H1 (cell line): ENCODE measurements at regions not wholly inside any gene's neighbourhood (a gene's known extent, or its start where the extent isn't known, plus 50 kb on each side); places are given as distances from the start of the nearest gene placed in this dataset.

Experiments used
- CTCF ChIA-PET: fragments of 300-600 bp; sonication (Branson Sonifier 250); formaldehyde crosslinking; loops from one replicate; lab custom pipeline; 2021; ENCODE audit not compliant: partially characterized antibody; lab: Charles Lee
- POLR2A ChIA-PET: fragments of 300-600 bp; sonication (Branson Sonifier 250); formaldehyde crosslinking; loops from one replicate; lab custom pipeline; 2021; ENCODE audit warnings: inconsistent platforms; ENCODE audit not compliant: partially characterized antibody; lab: Charles Lee
- DNase-seq, 2 experiments: peaks; one replicate each; pipeline versions ENCODE4 v3.0.0 to v3.0.0-alpha.2; 2010 to 2022; ENCODE audit warnings: low spot score in 2 of 2, low read depth in 1 of 2, mixed read lengths in 1 of 2
- FAIRE-seq: peaks from 2 replicates; lab custom pipeline; 2011; peaks lifted over from hg19 to GRCh38; lab: Jason Lieb, UNC
- H2AFZ ChIP-seq: 2 replicates; pipeline ENCODE4 v1.8.1; 2012; ENCODE audit warnings: low read length, inconsistent platforms
- H2AK5ac ChIP-seq: 2 replicates; pipeline ENCODE4 v1.6.1; 2013; ENCODE audit warnings: low read depth, low read length
- H2BK120ac ChIP-seq: replicated peaks from 2 replicates; pipeline ENCODE3; 2013; ENCODE audit warnings: low read depth, low read length, inconsistent platforms
- H2BK12ac ChIP-seq: 2 replicates; pipeline ENCODE4 v1.6.1; 2013; ENCODE audit warnings: low read depth, low read length
- H2BK15ac ChIP-seq: 2 replicates; pipeline ENCODE4 v1.6.1; 2013; ENCODE audit warnings: low read length
- H2BK20ac ChIP-seq: 2 replicates; pipeline ENCODE4 v1.6.1; 2013; ENCODE audit warnings: low read length
- H2BK5ac ChIP-seq: 2 replicates; pipeline ENCODE4 v1.6.1; 2013; ENCODE audit warnings: low read depth, low read length
- H3K14ac ChIP-seq: 2 replicates; pipeline ENCODE4 v1.6.1; 2013; ENCODE audit warnings: inconsistent platforms; ENCODE audit not compliant: insufficient read length
- H3K18ac ChIP-seq: 2 replicates; pipeline ENCODE4 v1.6.1; 2013; ENCODE audit warnings: low read length; ENCODE audit errors: extremely low read depth
- H3K23ac ChIP-seq: 2 replicates; pipeline ENCODE4 v1.6.1; 2013; ENCODE audit warnings: inconsistent platforms; ENCODE audit not compliant: insufficient read length
- H3K23me2 ChIP-seq: 2 replicates; pipeline ENCODE4 v1.6.1; 2013; ENCODE audit warnings: low read depth, low read length
- H3K27ac ChIP-seq: 2 replicates; pipeline ENCODE4 v1.6.1; 2011; ENCODE audit warnings: low read depth, low read length, inconsistent platforms
- H3K27me3 ChIP-seq, 4 experiments: replicated peaks in 1 of 4; 1 replicate in 1 of 4; 2 replicates in 3 of 4; pipeline versions ENCODE4 v1.6.1 to v1.8.1; 2011 to 2013; ENCODE audit warnings: low read length in 3 of 4, mild to moderate bottlenecking in 3 of 4, inconsistent platforms in 2 of 4, mixed read lengths in 2 of 4, moderate library complexity in 1 of 4; ENCODE audit not compliant: control insufficient read depth in 3 of 4, insufficient read depth in 3 of 4; ENCODE audit errors: extremely low read depth in 1 of 4
- H3K36me3 ChIP-seq, 4 experiments: 2 replicates each; pipeline versions ENCODE4 v1.6.1 to v1.8.1; 2011 to 2013; ENCODE audit warnings: mild to moderate bottlenecking in 4 of 4, low read length in 3 of 4, moderate library complexity in 2 of 4, control low read depth in 1 of 4, inconsistent platforms in 1 of 4; ENCODE audit not compliant: insufficient read depth in 4 of 4, control insufficient read depth in 2 of 4
- H3K4ac ChIP-seq: replicated peaks from 2 replicates; pipeline ENCODE3; 2013; ENCODE audit warnings: low read length, low read depth, mixed read lengths, inconsistent platforms; ENCODE audit not compliant: insufficient read length
- H3K4me1 ChIP-seq, 4 experiments: replicated peaks in 1 of 4; 1 replicate in 1 of 4; 2 replicates in 3 of 4; pipeline versions ENCODE4 v1.6.1 to v1.8.1; 2011 to 2013; ENCODE audit warnings: low read length in 3 of 4, inconsistent platforms in 2 of 4, mixed read lengths in 1 of 4; ENCODE audit not compliant: insufficient read depth in 4 of 4, control insufficient read depth in 3 of 4
- H3K4me2 ChIP-seq, 2 experiments: 2 replicates each; pipeline versions ENCODE4 v1.6.1 to v1.8.1; 2011 to 2013; ENCODE audit warnings: low read depth in 2 of 2, low read length in 2 of 2, control low read depth in 1 of 2, inconsistent platforms in 1 of 2, mild to moderate bottlenecking in 1 of 2; ENCODE audit not compliant: insufficient read depth in 1 of 2
- H3K4me3 ChIP-seq, 4 experiments: fragments of 200-600, 300-600 bp in 1 of 4; sonication (generic), shearing (Covaris generic), sonication (Bioruptor Twin) in 1 of 4; 2 replicates each; pipeline versions ENCODE4 v1.5.1 to v1.8.1; 2011 to 2016; ENCODE audit warnings: low read length in 4 of 4, low read depth in 3 of 4, control low read depth in 2 of 4, inconsistent platforms in 2 of 4, mild to moderate bottlenecking in 2 of 4, mixed read lengths in 1 of 4, moderate library complexity in 1 of 4; ENCODE audit not compliant: insufficient read depth in 2 of 4; ENCODE audit errors: extremely low read depth in 1 of 4
- H3K56ac ChIP-seq: replicated peaks from 2 replicates; pipeline ENCODE3; 2013; ENCODE audit warnings: low read depth, mild to moderate bottlenecking, mixed read lengths, low read length, inconsistent platforms; ENCODE audit not compliant: insufficient read length
- H3K79me1 ChIP-seq: 2 replicates; pipeline ENCODE4 v1.6.1; 2013; ENCODE audit warnings: low read depth, low read length, control low read depth
- H3K79me2 ChIP-seq, 2 experiments: 2 replicates each; pipeline versions ENCODE4 v1.6.1 to v1.8.1; 2012 to 2013; ENCODE audit warnings: low read length in 2 of 2, mild to moderate bottlenecking in 2 of 2, inconsistent platforms in 1 of 2; ENCODE audit not compliant: insufficient read depth in 2 of 2, control insufficient read depth in 1 of 2
- H3K9ac ChIP-seq, 4 experiments: replicated peaks in 1 of 4; 1 replicate in 1 of 4; 2 replicates in 3 of 4; pipeline versions ENCODE4 v1.6.1 to v1.8.1; 2011 to 2013; ENCODE audit warnings: low read depth in 3 of 4, low read length in 3 of 4, control low read depth in 2 of 4, mild to moderate bottlenecking in 2 of 4, moderate library complexity in 2 of 4, inconsistent platforms in 1 of 4; ENCODE audit errors: extremely low read depth in 1 of 4
- H3K9me3 ChIP-seq, 2 experiments: 2 replicates each; pipeline versions ENCODE4 v1.6.1 to v1.8.1; 2012 to 2013; ENCODE audit warnings: mild to moderate bottlenecking in 2 of 2, moderate library complexity in 2 of 2, control low read depth in 1 of 2, inconsistent platforms in 1 of 2, low read depth in 1 of 2, low read length in 1 of 2, mixed read lengths in 1 of 2; ENCODE audit not compliant: insufficient read depth in 2 of 2
- H4K20me1 ChIP-seq, 2 experiments: replicated peaks in 1 of 2; 2 replicates each; pipeline versions ENCODE3 to v1.8.1; 2011 to 2013; ENCODE audit warnings: inconsistent platforms in 2 of 2, low read length in 2 of 2, mild to moderate bottlenecking in 1 of 2; ENCODE audit not compliant: insufficient read depth in 2 of 2, control insufficient read depth in 1 of 2
- H4K5ac ChIP-seq: 2 replicates; pipeline ENCODE4 v1.6.1; 2013; ENCODE audit warnings: low read length, low read depth, mixed read lengths, inconsistent platforms; ENCODE audit not compliant: insufficient read length
- H4K8ac ChIP-seq: 2 replicates; pipeline ENCODE4 v1.8.0; 2013; ENCODE audit warnings: mild to moderate bottlenecking, moderate library complexity, low read length, inconsistent platforms; ENCODE audit not compliant: insufficient read depth; ENCODE audit errors: extremely low read depth
- H4K91ac ChIP-seq: replicated peaks from 2 replicates; pipeline ENCODE3; 2013; ENCODE audit warnings: low read length, mixed read lengths, inconsistent platforms; ENCODE audit not compliant: insufficient read length
- MAFK ChIP-seq: IDR thresholded peaks from 2 replicates; pipeline ENCODE4 v1.6.1; 2012; ENCODE audit warnings: low read depth, mild to moderate bottlenecking, improper control_type of control experiment, low read length
- SRF ChIP-seq: IDR thresholded peaks from 2 replicates; pipeline ENCODE4 v1.6.1; 2011; ENCODE audit warnings: mild to moderate bottlenecking, low read depth, low read length, moderate library complexity
- TEAD4 ChIP-seq: IDR thresholded peaks from 2 replicates; pipeline ENCODE4 v1.6.1; 2012; ENCODE audit warnings: low read depth, low read length, inconsistent platforms, mixed read lengths
- WGBS, 2 experiments: shearing (Covaris generic) in 1 of 2; methylation state at CpG; one replicate each; pipeline versions ENCODE4 v1.1.6 to v1.1.7; 2013 to 2015; ENCODE audit warnings: low lambda C conversion rate in 2 of 2, mixed read lengths in 2 of 2, inconsistent platforms in 1 of 2, low coverage in 1 of 2, missing lambda C conversion rate in 1 of 2; ENCODE audit not compliant: insufficient replicate concordance in 2 of 2, insufficient coverage in 1 of 2, insufficient read length in 1 of 2; ENCODE audit errors: extremely low coverage in 1 of 2, missing lambda C conversion rate in 1 of 2; 5-methylcytosine and 5-hydroxymethylcytosine counted together

- H3K9ac ChIP-seq, result no peak overlapping the region
These were observed 476.6 kb upstream of the WWC1 start for GRCh38 chr5:167814828-167815227.

More at GRCh38 chr5:167814828-167815227, 476.6 kb upstream of the WWC1 start:
- Histone ChIP-seq H3K4me3 (no peak overlapping the region), H2BK5ac (no peak overlapping the region), H2AK5ac (0 out of 2 replicates have a peak overlapping the region, but pooled peaks have one; percentile 30), H3K4me1 (0 out of 7 replicates have a peak, but pooled peaks cover 0 to 3% (median 0%) of the 10 kb centered on the region in 4 experiments), H3K36me3 (no peaks in the 10 kb centered on the region; a peak in 1 of 8 replicates), H3K27me3 (no peaks in the 10 kb centered on the region), H4K20me1 (no peaks in the 10 kb centered on the region), H3K9me3 (no peaks in the 10 kb centered on the region), H3K27ac (no peak overlapping the region), H4K91ac (no peak overlapping the region), H2BK15ac (no peak overlapping the region), H4K5ac (no peak overlapping the region), H2BK20ac (no peak overlapping the region), H3K56ac (no peak overlapping the region), H3K23me2 (no peaks in the 10 kb centered on the region), H3K18ac (no peak overlapping the region), H3K79me2 (no peaks in the 10 kb centered on the region), H3K79me1 (no peaks in the 10 kb centered on the region), H3K4ac (no peak overlapping the region), H3K23ac (no peak overlapping the region), H2AFZ (no peak overlapping the region), H4K8ac (no peak overlapping the region), H2BK120ac (no peak overlapping the region), H3K4me2 (no peak overlapping the region), H2BK12ac (peak overlapping the region; percentile 65; the same call in 1 of the 2 replicates), H3K14ac (no peak overlapping the region)
- DNase-seq (no peak), FAIRE-seq (peak; percentile 98)
- peak; percentile 36; the same call in 1 of the 2 replicates for TF ChIP-seq MAFK
- TF ChIP-seq SRF, result no peak
- TF ChIP-seq TEAD4, result peak; percentile 77
- WGBS, 2 experiments, result 84% methylated on average over 4 of the region's 4 CpGs; no CpG with 5 or more reads in 1 of the 2 experiments
- ChIA-PET CTCF (no interaction called here), POLR2A (no interaction called here)
